OCI-LY1 (cell line): ENCODE measurements at regions not wholly inside any gene's neighbourhood (a gene's known extent, or its start where the extent isn't known, plus 50 kb on each side); places are given as distances from the start of the nearest gene placed in this dataset.

Experiments
- CTCF ChIP-seq: fragments of 200-600 bp; sonication (generic), shearing (Covaris generic); IDR thresholded peaks from 2 replicates; pipeline ENCODE4 v1.5.1; 2017; ENCODE audit warnings: mild to moderate bottlenecking, antibody characterized with exemption, low read length, moderate library complexity, mixed read lengths
- EZH2 ChIP-seq: fragments of 200-600 bp; sonication (generic), shearing (Covaris generic); IDR thresholded peaks from 2 replicates; pipeline ENCODE4 v1.8.0; 2017; ENCODE audit warnings: borderline replicate concordance, mixed run types, mild to moderate bottlenecking, antibody characterized with exemption, low read length, moderate library complexity, mixed read lengths

DNA sequence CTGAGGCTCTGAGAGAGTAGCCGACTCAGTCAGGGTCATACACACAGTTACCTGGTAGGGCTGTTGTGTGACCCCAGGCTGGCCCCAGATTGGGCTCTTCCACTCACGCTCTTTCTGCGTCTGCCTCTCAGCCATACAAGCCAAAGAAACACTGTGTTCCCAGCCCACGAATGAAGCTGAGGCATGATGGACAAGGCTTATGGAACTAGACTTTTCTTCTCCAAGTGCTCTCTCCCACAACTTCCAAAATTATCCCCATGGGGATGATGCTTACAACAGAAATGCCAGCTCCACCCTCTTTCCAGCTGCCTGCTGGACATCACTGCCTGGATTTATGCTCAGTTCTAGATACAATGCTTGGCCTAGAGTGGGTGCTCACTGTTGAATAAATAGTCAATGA, 102.8 kb upstream of the JUN start:
- TF ChIP-seq EZH2: no peak
- no peak for TF ChIP-seq CTCF
